GM20000 (cell line): ENCODE measurements at regions not wholly inside any gene's neighbourhood (a gene's known extent, or its start where the extent isn't known, plus 50 kb on each side); places are given as distances from the start of the nearest gene placed in this dataset.

Source experiments
- DNase-seq: peaks from one replicate; pipeline ENCODE4 v3.0.0; 2012; ENCODE audit warnings: low spot score
- CTCF ChIP-seq: IDR thresholded peaks from 2 replicates; pipeline ENCODE4 v1.5.1; 2012; ENCODE audit warnings: mild to moderate bottlenecking, control low read depth; ENCODE audit errors: extremely low read depth, missing control alignments

DNA sequence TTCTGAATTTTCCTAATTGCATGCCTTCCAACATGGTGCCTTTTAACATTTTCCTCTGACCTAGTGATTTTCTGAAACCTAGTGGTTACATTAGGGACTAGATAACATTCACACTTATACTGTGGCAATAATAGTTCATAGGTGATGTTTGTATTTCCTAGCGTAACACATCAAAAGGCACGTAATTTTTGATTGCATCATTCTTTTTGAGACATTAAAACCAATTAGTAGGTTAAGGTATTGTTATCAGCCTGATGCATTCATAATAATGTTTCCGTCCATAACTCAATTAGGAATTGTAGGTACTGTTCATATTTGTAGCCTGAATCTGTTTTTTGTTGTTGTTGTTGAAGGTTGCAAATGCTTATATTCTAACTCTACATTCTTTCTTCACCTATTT, 192.4 kb downstream of the ANXA1 start:
- no peak for TF ChIP-seq CTCF

DNA sequence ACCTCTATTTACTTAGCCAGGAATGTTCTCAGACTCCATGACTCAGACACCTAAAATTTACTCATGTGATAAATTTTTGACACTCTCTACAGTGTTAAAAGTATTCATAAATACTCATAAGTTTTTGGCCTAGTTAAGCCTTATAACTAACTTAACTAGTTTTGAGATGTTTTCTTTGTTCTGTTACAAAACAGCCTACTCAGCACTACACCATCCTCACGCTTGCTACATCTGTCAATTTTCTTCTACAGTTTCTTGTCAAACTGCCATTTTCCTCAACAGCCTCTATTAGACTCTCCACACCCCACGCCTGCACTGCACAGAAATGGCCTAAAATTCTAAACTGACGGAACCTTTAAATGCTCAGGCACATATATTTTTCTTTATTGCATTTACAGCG, 195.5 kb downstream of the ANXA1 start:
- no peak for DNase-seq
- no peak for TF ChIP-seq CTCF

More for the DNA sequence above, 192.4 kb downstream of the ANXA1 start:
- DNase-seq, result no peak

DNA sequence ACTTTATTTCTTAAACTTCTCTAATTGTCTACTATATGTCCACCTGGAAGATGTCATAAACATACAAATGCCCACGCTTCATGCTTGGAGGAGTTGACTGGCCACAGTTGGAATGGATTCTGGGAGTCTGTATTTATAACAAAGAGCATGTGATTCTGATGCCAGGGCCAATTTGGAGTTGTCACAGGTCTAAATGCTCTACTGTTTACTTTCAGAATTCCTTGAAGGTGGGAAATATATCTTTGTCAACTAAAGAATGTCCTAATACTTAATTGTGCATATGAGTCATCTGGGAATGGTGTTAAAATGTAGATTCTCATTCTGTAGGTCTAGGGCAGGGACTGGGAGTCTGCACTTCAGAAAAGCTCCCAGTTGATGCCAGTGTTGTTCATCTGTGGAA, 196.1 kb downstream of the ANXA1 start:
- DNase-seq, result no peak
- TF ChIP-seq CTCF, result no peak

DNA sequence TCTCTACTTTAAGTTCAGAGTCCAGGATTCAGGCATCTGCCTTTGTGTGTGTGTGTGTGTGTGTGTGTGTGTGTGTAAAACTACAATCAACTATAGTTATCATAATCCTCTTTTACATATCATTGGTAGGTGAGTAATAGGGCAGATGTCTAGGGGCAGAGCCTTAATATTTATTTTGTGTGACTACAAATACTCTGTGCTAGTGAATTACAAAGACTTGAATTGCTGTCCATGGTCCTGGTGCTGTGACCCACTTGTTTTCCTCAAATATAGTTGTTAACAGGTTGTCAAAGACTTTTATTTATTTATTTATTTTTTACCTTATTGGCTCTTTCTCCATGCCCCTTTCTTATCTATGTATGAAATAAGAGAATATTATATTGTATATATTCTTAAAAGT, 196.8 kb downstream of the ANXA1 start:
- no peak for DNase-seq
- TF ChIP-seq CTCF, result no peak

DNA sequence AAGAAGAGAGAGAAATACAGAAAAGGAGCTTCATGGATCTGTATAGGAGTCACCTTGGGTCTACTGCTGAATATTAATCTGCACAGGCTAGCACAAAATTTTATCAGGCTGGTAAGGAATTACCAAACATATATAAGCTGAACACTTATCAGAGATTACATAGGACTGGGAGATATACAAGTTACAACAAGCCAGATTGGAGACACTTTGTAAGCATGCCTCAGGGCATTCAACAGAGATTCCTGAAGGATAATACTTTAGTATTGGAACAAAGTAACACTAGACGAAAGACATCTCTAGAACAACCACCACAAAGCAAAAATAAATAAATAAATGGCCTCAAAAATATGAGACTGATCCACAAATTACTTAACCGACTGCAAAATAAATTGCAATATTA, 197.8 kb downstream of the ANXA1 start:
- no peak for TF ChIP-seq CTCF
- no peak for DNase-seq

DNA sequence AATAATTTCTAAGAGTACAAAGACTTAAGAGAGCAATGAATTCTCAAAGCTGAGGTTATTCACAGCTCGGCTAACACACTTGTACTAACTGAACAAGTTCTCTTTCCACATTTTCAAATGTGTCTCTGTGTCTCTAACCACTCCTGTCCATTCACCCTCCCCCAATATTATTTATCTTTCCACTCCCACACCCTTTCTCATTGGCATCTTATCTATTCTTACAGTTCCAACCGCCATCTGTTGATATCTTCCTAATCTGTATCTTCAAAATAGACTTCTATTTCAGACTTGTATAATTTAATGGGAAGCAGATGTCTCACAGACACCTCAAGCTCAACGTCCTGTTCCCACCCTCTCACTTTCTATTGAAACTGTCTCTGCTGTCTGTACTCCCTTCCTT, 205.9 kb downstream of the ANXA1 start:
- DNase-seq, result no peak
- TF ChIP-seq CTCF, result no peak

DNA sequence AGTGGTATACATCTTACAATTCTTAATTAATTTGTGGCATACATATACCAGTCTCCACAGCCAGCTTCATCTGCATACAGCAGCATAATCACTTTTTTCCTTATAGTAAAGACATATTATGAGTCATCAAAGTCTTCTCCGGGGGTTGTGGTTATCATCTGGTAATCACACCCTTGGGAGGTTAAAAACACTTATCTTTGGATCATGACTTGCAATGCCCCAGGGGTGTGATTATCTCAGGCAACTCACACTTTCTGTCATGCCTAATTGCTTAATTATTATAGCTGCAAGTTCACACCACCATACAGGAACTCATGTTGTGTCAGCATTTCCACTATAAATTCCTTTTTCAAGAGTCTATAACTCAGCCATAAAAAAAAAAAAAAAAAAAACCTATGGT, 218.4 kb downstream of the ANXA1 start:
- DNase-seq, result no peak
- no peak for TF ChIP-seq CTCF
